Esophagus squamous epithelium (tissue), 4 donors: ENCODE measurements at regions not wholly inside any gene's neighbourhood (a gene's known extent, or its start where the extent isn't known, plus 50 kb on each side); places are given as distances from the start of the nearest gene placed in this dataset.

Experiments
- CTCF ChIP-seq, 6 experiments: fragments of 450-650 bp in 4 of 6; fragments of 200-600 bp in 2 of 6; sonication (generic) in 2 of 6; IDR thresholded peaks; one replicate each; pipeline ENCODE4 v1.5.1; 2016 to 2019; ENCODE audit warnings: antibody characterized with exemption in 6 of 6, mild to moderate bottlenecking in 4 of 6, moderate library complexity in 4 of 6
- POLR2A ChIP-seq, 4 donors: fragments of 450-650 bp; IDR thresholded peaks; one replicate each; pipeline ENCODE4 v1.6.1; 2017; ENCODE audit warnings: antibody characterized with exemption in 4 of 4, mild to moderate bottlenecking in 4 of 4, moderate library complexity in 3 of 4

GRCh38 chr4:127204322-127204721, 428.4 kb upstream of the INTU start:
- TF ChIP-seq CTCF (IDR thresholded peaks at IDR 0.05): no peak
- no peak for TF ChIP-seq POLR2A (IDR thresholded peaks at IDR 0.05)
